Loucy (cell line): ENCODE measurements at regions not wholly inside any gene's neighbourhood (a gene's known extent, or its start where the extent isn't known, plus 50 kb on each side); places are given as distances from the start of the nearest gene placed in this dataset.

ENCODE experiments used
- H2AFZ ChIP-seq: fragments of 200-600 bp; sonication (generic); 2 replicates; pipeline ENCODE4 v1.6.0; 2016; ENCODE audit warnings: antibody characterized with exemption, mild to moderate bottlenecking, low read length, moderate library complexity
- H3F3A ChIP-seq: fragments of 200-600 bp; 2 replicates; pipeline ENCODE4 v1.6.0; 2016; ENCODE audit warnings: antibody characterized with exemption, low read depth, mild to moderate bottlenecking
- H3K27me3 ChIP-seq: fragments of 200-600 bp; sonication (generic); 2 replicates; pipeline ENCODE4 v1.6.1; 2014; ENCODE audit warnings: low read length, mild to moderate bottlenecking; ENCODE audit not compliant: insufficient read depth, poor library complexity, severe bottlenecking
- H3K36me3 ChIP-seq: fragments of 200-600 bp; sonication (generic); 2 replicates; pipeline ENCODE4 v1.6.1; 2016; ENCODE audit warnings: low read length; ENCODE audit not compliant: insufficient read depth
- H3K4me1 ChIP-seq: fragments of 200-600 bp; sonication (generic); 2 replicates; pipeline ENCODE4 v1.5.1; 2014; ENCODE audit warnings: low read length, mild to moderate bottlenecking; ENCODE audit not compliant: insufficient read depth, poor library complexity, severe bottlenecking
- H3K4me2 ChIP-seq: fragments of 200-600 bp; sonication (generic); 2 replicates; pipeline ENCODE4 v1.6.0; 2014; ENCODE audit warnings: antibody characterized with exemption, low read length, low read depth, mild to moderate bottlenecking; ENCODE audit not compliant: poor library complexity, severe bottlenecking
- H3K4me3 ChIP-seq: fragments of 200-600 bp; sonication (generic); 2 replicates; pipeline ENCODE4 v1.5.1; 2014; ENCODE audit warnings: low read length, mild to moderate bottlenecking, mixed read lengths; ENCODE audit not compliant: poor library complexity, severe bottlenecking
- H3K79me2 ChIP-seq: fragments of 200-600 bp; sonication (generic); 2 replicates; pipeline ENCODE4 v1.6.1; 2014; ENCODE audit warnings: low read length; ENCODE audit not compliant: insufficient read depth
- H3K9ac ChIP-seq: fragments of 200-600 bp; sonication (generic); 2 replicates; pipeline ENCODE4 v1.6.0; 2014; ENCODE audit warnings: mild to moderate bottlenecking, low read depth, low read length, moderate library complexity; ENCODE audit not compliant: poor library complexity, severe bottlenecking
- H3K9me2 ChIP-seq: fragments of 200-600 bp; sonication (generic); replicated peaks from 2 replicates; pipeline ENCODE4 v1.6.1; 2016; ENCODE audit warnings: low read depth, low read length, mixed read lengths
- H3K9me3 ChIP-seq: fragments of 200-600 bp; sonication (generic); 2 replicates; pipeline ENCODE4 v1.6.1; 2014; ENCODE audit warnings: mild to moderate bottlenecking, antibody characterized with exemption, low read length, low read depth; ENCODE audit not compliant: insufficient read depth
- H4K20me1 ChIP-seq: fragments of 200-600 bp; sonication (generic); 2 replicates; pipeline ENCODE4 v1.6.0; 2014; ENCODE audit warnings: antibody characterized with exemption, low read length, mild to moderate bottlenecking; ENCODE audit not compliant: insufficient read depth, poor library complexity, severe bottlenecking
- EZH2phosphoT487 ChIP-seq: fragments of 200-600 bp; IDR thresholded peaks from 2 replicates; pipeline ENCODE4 v1.6.1; 2018; ENCODE audit warnings: antibody characterized with exemption, mild to moderate bottlenecking, moderate library complexity, borderline replicate concordance
- TF ChIP-seq, protein P1 (sequence below): fragments of 200-600 bp; sonication (generic); conservative IDR thresholded peaks from 2 replicates; pipeline ENCODE4 v1.5.1; 2014; ENCODE audit warnings: mild to moderate bottlenecking, antibody characterized with exemption, low read length

GRCh38 chr6:12586721-12587480, 129.7 kb upstream of the PHACTR1 start:
- no peak overlapping the region for H3K4me2 ChIP-seq
- H3K9me3 ChIP-seq = no peaks in the 10 kb centered on the region
- no peak overlapping the region for H3K9ac ChIP-seq
- H2AFZ ChIP-seq = no peak overlapping the region
- TF ChIP-seq, protein P1, sequence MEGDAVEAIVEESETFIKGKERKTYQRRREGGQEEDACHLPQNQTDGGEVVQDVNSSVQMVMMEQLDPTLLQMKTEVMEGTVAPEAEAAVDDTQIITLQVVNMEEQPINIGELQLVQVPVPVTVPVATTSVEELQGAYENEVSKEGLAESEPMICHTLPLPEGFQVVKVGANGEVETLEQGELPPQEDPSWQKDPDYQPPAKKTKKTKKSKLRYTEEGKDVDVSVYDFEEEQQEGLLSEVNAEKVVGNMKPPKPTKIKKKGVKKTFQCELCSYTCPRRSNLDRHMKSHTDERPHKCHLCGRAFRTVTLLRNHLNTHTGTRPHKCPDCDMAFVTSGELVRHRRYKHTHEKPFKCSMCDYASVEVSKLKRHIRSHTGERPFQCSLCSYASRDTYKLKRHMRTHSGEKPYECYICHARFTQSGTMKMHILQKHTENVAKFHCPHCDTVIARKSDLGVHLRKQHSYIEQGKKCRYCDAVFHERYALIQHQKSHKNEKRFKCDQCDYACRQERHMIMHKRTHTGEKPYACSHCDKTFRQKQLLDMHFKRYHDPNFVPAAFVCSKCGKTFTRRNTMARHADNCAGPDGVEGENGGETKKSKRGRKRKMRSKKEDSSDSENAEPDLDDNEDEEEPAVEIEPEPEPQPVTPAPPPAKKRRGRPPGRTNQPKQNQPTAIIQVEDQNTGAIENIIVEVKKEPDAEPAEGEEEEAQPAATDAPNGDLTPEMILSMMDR = no peak
- no peak for TF ChIP-seq EZH2phosphoT487
- H3K36me3 ChIP-seq = no peaks in the 10 kb centered on the region
- no peaks in the 10 kb centered on the region for H3K79me2 ChIP-seq
- H3K9me2 ChIP-seq = no peaks in the 10 kb centered on the region
- no peaks in the 10 kb centered on the region for H3F3A ChIP-seq
- no peak overlapping the region for H3K4me3 ChIP-seq
- H3K4me1 ChIP-seq = no peaks in the 10 kb centered on the region
- H4K20me1 ChIP-seq = no peaks in the 10 kb centered on the region
- no peaks in the 10 kb centered on the region for H3K27me3 ChIP-seq

GRCh38 chr6:12590901-12591300, 125.7 kb upstream of the PHACTR1 start:
- Histone ChIP-seq H3K27me3 (no peaks in the 10 kb centered on the region), H3K4me3 (no peak overlapping the region), H3K36me3 (no peaks in the 10 kb centered on the region), H3K9ac (no peak overlapping the region), H3F3A (no peaks in the 10 kb centered on the region), H3K79me2 (no peaks in the 10 kb centered on the region), H4K20me1 (no peaks in the 10 kb centered on the region), H3K4me1 (no peaks in the 10 kb centered on the region), H2AFZ (no peak overlapping the region), H3K9me3 (no peaks in the 10 kb centered on the region), H3K4me2 (no peak overlapping the region), H3K9me2 (no peaks in the 10 kb centered on the region)
- TF ChIP-seq EZH2phosphoT487 = no peak
- TF ChIP-seq, protein P1 = no peak

- peaks cover 4% of the 10 kb centered on the region for H3K27me3 ChIP-seq
- no peaks in the 10 kb centered on the region for H4K20me1 ChIP-seq
- no peaks in the 10 kb centered on the region for H3K79me2 ChIP-seq
- H3K9me2 ChIP-seq = no peaks in the 10 kb centered on the region
- H3K36me3 ChIP-seq = no peaks in the 10 kb centered on the region
- H3K4me1 ChIP-seq = no peaks in the 10 kb centered on the region
- H3K4me2 ChIP-seq = no peak overlapping the region
- no peak overlapping the region for H3K4me3 ChIP-seq
- no peak overlapping the region for H2AFZ ChIP-seq
- TF ChIP-seq, protein P1 = no peak
- no peak for TF ChIP-seq EZH2phosphoT487
- H3K9me3 ChIP-seq = no peaks in the 10 kb centered on the region
- H3F3A ChIP-seq = no peaks in the 10 kb centered on the region
- no peak overlapping the region for H3K9ac ChIP-seq
Measured at GRCh38 chr6:12592634-12593033, 123.9 kb upstream of the PHACTR1 start.
